Upper lobe of left lung (tissue), 6 donors: ENCODE measurements at regions not wholly inside any gene's neighbourhood (a gene's known extent, or its start where the extent isn't known, plus 50 kb on each side); places are given as distances from the start of the nearest gene placed in this dataset.

ENCODE experiments used
- ATAC-seq, 2 donors: fragments of 200-7000 bp; cut with Tn5 transposase; one replicate each; pipeline ENCODE4 v1.9.1; 2022; ENCODE audit warnings: mild to moderate bottlenecking in 2 of 2, moderate library complexity in 2 of 2; ENCODE audit not compliant: low FRiP score in 2 of 2
- DNase-seq, 2 donors: peaks; one replicate each; pipeline ENCODE4 v3.0.0-alpha.2; 2019 to 2020
- H3K27ac ChIP-seq, 4 donors: fragments of 200-600 bp; sonication (generic); one replicate each; pipeline ENCODE4 v1.5.1; 2016 to 2019
- H3K27me3 ChIP-seq, 4 donors: fragments of 200-600 bp; sonication (generic); one replicate each; pipeline ENCODE4 v1.5.1; 2017 to 2019
- H3K36me3 ChIP-seq, 4 donors: fragments of 200-600 bp; sonication (generic); one replicate each; pipeline ENCODE4 v1.5.1; 2016 to 2019
- H3K4me1 ChIP-seq, 4 donors: fragments of 200-600 bp; sonication (generic); one replicate each; pipeline ENCODE4 v1.5.1; 2018 to 2019
- H3K4me3 ChIP-seq, 4 donors: fragments of 200-600 bp; sonication (generic); one replicate each; pipeline ENCODE4 v1.5.1; 2017 to 2019; ENCODE audit warnings: mild to moderate bottlenecking in 2 of 4, moderate library complexity in 1 of 4
- H3K9me3 ChIP-seq, 4 donors: fragments of 200-600 bp; sonication (generic); one replicate each; pipeline ENCODE4 v1.5.1; 2018 to 2019
- CTCF ChIP-seq, 6 experiments: fragments of 450-650 bp in 4 of 6; fragments of 200-600 bp in 2 of 6; sonication (generic) in 2 of 6; IDR thresholded peaks; one replicate each; pipeline ENCODE4 v1.5.1; 2016 to 2019; ENCODE audit warnings: antibody characterized with exemption in 6 of 6
- EP300 ChIP-seq, 4 donors: sonication (generic); formaldehyde crosslinking; IDR thresholded peaks; one replicate each; pipeline ENCODE4 v1.5.1; 2017; ENCODE audit warnings: antibody characterized with exemption in 4 of 4, control low read depth in 2 of 4
- POLR2A ChIP-seq, 4 donors: fragments of 450-650 bp; IDR thresholded peaks; one replicate each; pipeline ENCODE4 v1.5.1; 2016 to 2017; ENCODE audit warnings: antibody characterized with exemption in 4 of 4, mild to moderate bottlenecking in 2 of 4
- POLR2AphosphoS5 ChIP-seq, 2 donors: sonication (generic); formaldehyde crosslinking; IDR thresholded peaks; one replicate each; pipeline ENCODE4 v1.5.1; 2017; ENCODE audit warnings: antibody characterized with exemption in 2 of 2
- WGBS, 2 donors: methylation state at CpG; one replicate each; pipeline ENCODE4 v1.1.5; 2017 to 2018; 5-methylcytosine and 5-hydroxymethylcytosine counted together
- donor health status: DM: no; HTN: no; CAD: no; lungs with moderate emphysema.
- donor health status: DM: no; HTN: yes; CAD: no; lungs with severe emphysema.

GRCh38 chr17:77009877-77010276 is 130.9 kb upstream of the SEC14L1 start:
- H3K4me3 ChIP-seq = no peak overlapping the region
- no peak overlapping the region for H3K27ac ChIP-seq
- no peaks in the 10 kb centered on the region for H3K36me3 ChIP-seq
- H3K4me1 ChIP-seq = no peaks in the 10 kb centered on the region
- no peaks in the 10 kb centered on the region for H3K27me3 ChIP-seq
- DNase-seq (no peak), ATAC-seq (no peak)
- H3K9me3 ChIP-seq = peaks cover 0 to 11% (median 7%) of the 10 kb centered on the region in 4 donors
- TF ChIP-seq POLR2A (IDR thresholded peaks at IDR 0.05) = no peak
- WGBS, 2 donors = 83 to 87% methylated on average over 2 of the region's 2 CpGs

GRCh38 chr17:77010667-77011066 is 130.1 kb upstream of the SEC14L1 start:
- no peak overlapping the region for H3K4me3 ChIP-seq
- no peaks in the 10 kb centered on the region for H3K27me3 ChIP-seq
- no peak overlapping the region for H3K27ac ChIP-seq
- H3K9me3 ChIP-seq = peaks cover 0 to 11% (median 7%) of the 10 kb centered on the region in 4 donors
- ATAC-seq (no peak), DNase-seq (no peak)
- TF ChIP-seq CTCF (IDR thresholded peaks at IDR 0.05) = no peak
- TF ChIP-seq POLR2AphosphoS5 (IDR thresholded peaks at IDR 0.05) = no peak
- no peak for TF ChIP-seq POLR2A (IDR thresholded peaks at IDR 0.05)
- TF ChIP-seq EP300 (IDR thresholded peaks at IDR 0.05) = no peak
- H3K36me3 ChIP-seq = no peaks in the 10 kb centered on the region
- no peaks in the 10 kb centered on the region for H3K4me1 ChIP-seq

GRCh38 chr17:77011173-77012011 is 129.4 kb upstream of the SEC14L1 start:
- no peaks in the 10 kb centered on the region for H3K36me3 ChIP-seq
- peak in 5 of 6 experiments; percentile 16 to 53 (median 44) for TF ChIP-seq CTCF (IDR thresholded peaks at IDR 0.05)
- TF ChIP-seq POLR2AphosphoS5 (IDR thresholded peaks at IDR 0.05) = no peak
- no peaks in the 10 kb centered on the region for H3K27me3 ChIP-seq
- DNase-seq = no peak
- WGBS, 2 donors = 61 to 69% methylated on average over 7 of the region's 7 CpGs
- no peak overlapping the region for H3K4me3 ChIP-seq
- H3K9me3 ChIP-seq = peaks cover 0 to 11% (median 7%) of the 10 kb centered on the region in 4 donors
- no peaks in the 10 kb centered on the region for H3K4me1 ChIP-seq
- ATAC-seq = no peak
- H3K27ac ChIP-seq = no peak overlapping the region

- 65 to 77% methylated on average over 5 of the region's 5 CpGs for WGBS, 2 donors
- no peak for DNase-seq
- TF ChIP-seq CTCF (IDR thresholded peaks at IDR 0.05) (no peak), POLR2AphosphoS5 (IDR thresholded peaks at IDR 0.05) (no peak)
These were observed 122.3 kb upstream of the SEC14L1 start for GRCh38 chr17:77018504-77018903.

GRCh38 chr17:77019893-77020379 is 120.8 kb upstream of the SEC14L1 start:
- H3K4me1 ChIP-seq = no peaks in the 10 kb centered on the region
- no peaks in the 10 kb centered on the region for H3K9me3 ChIP-seq
- TF ChIP-seq EP300 (IDR thresholded peaks at IDR 0.05) = no peak
- no peak overlapping the region for H3K27ac ChIP-seq
- DNase-seq (no peak), ATAC-seq (no peak)
- H3K27me3 ChIP-seq = no peaks in the 10 kb centered on the region
- 81 to 84% methylated on average over 12 of the region's 12 CpGs for WGBS, 2 donors
- H3K4me3 ChIP-seq = no peak overlapping the region
- H3K36me3 ChIP-seq = no peaks in the 10 kb centered on the region

More at GRCh38 chr17:77018504-77018903, 122.3 kb upstream of the SEC14L1 start:
- Histone ChIP-seq H3K27ac (no peak overlapping the region), H3K27me3 (no peaks in the 10 kb centered on the region), H3K9me3 (no peaks in the 10 kb centered on the region), H3K4me1 (no peaks in the 10 kb centered on the region), H3K36me3 (no peaks in the 10 kb centered on the region), H3K4me3 (no peak overlapping the region)
- ATAC-seq = no peak

- Histone ChIP-seq H3K27ac (no peak overlapping the region), H3K27me3 (no peaks in the 10 kb centered on the region), H3K4me1 (no peaks in the 10 kb centered on the region), H3K9me3 (no peaks in the 10 kb centered on the region), H3K36me3 (no peaks in the 10 kb centered on the region), H3K4me3 (no peak overlapping the region)
- DNase-seq = no peak
- TF ChIP-seq CTCF (IDR thresholded peaks at IDR 0.05) (no peak), EP300 (IDR thresholded peaks at IDR 0.05) (no peak), POLR2A (IDR thresholded peaks at IDR 0.05) (no peak), POLR2AphosphoS5 (IDR thresholded peaks at IDR 0.05) (no peak)
- no peak for ATAC-seq
- 73 to 88% methylated on average over 1 of the region's 1 CpG for WGBS, 2 donors
These were observed 119.8 kb upstream of the SEC14L1 start for GRCh38 chr17:77020973-77021372.
